Peyer's patch (tissue), 4 donors: ENCODE measurements at regions not wholly inside any gene's neighbourhood (a gene's known extent, or its start where the extent isn't known, plus 50 kb on each side); places are given as distances from the start of the nearest gene placed in this dataset.

Experiments
- CTCF ChIP-seq, 6 experiments: fragments of 450-650 bp in 4 of 6; fragments of 200-600 bp in 2 of 6; sonication (generic) in 1 of 6; IDR thresholded peaks; one replicate each; pipeline ENCODE4 v1.5.1; 2017 to 2019; ENCODE audit warnings: antibody characterized with exemption in 6 of 6, mild to moderate bottlenecking in 3 of 6, moderate library complexity in 1 of 6
- POLR2A ChIP-seq, 2 donors: fragments of 450-650 bp; IDR thresholded peaks; one replicate each; pipeline ENCODE4 v1.5.1; 2017; ENCODE audit warnings: antibody characterized with exemption in 2 of 2, mild to moderate bottlenecking in 2 of 2, moderate library complexity in 2 of 2

- TF ChIP-seq CTCF (IDR thresholded peaks at IDR 0.05): no peak
- no peak for TF ChIP-seq POLR2A (IDR thresholded peaks at IDR 0.05)
These were observed 561.2 kb upstream of the DIPK2B start for GRCh38 chrX:45761920-45762319.
